ENCODE measurements at regions not wholly inside any gene's neighbourhood (a gene's known extent, or its start where the extent isn't known, plus 50 kb on each side); places are given as distances from the start of the nearest gene placed in this dataset.

- in situ Hi-C loops (cut with HindIII; ENCODE audit: low pct_unique_long_range_greater_than_20kb, low sequenced_read_pairs) = no loop called here
- no peak for DNase-seq (ENCODE audit: low read depth, low spot score)
Measured at GRCh38 chr6:148648754-148649453, 97.9 kb upstream of the UST start.

GRCh38 chr6:148649454-148649963 lies 97.3 kb upstream of the UST start:
- DNase-seq (ENCODE audit: low read depth, low spot score) = no peak
- in situ Hi-C loops (cut with HindIII; ENCODE audit: low pct_unique_long_range_greater_than_20kb, low sequenced_read_pairs) = no loop called here

GRCh38 chr6:148650941-148651505 lies 95.8 kb upstream of the UST start:
- DNase-seq (ENCODE audit: low read depth, low spot score) = no peak
- in situ Hi-C loops (cut with HindIII; ENCODE audit: low pct_unique_long_range_greater_than_20kb, low sequenced_read_pairs) = no loop called here

GRCh38 chr6:148652205-148652604 lies 94.6 kb upstream of the UST start:
- DNase-seq (ENCODE audit: low read depth, low spot score) = no peak
- in situ Hi-C loops (cut with HindIII; ENCODE audit: low pct_unique_long_range_greater_than_20kb, low sequenced_read_pairs) = no loop called here

- in situ Hi-C loops (cut with HindIII; ENCODE audit: low pct_unique_long_range_greater_than_20kb, low sequenced_read_pairs) = no loop called here
- DNase-seq (ENCODE audit: low read depth, low spot score) = no peak
Measured at GRCh38 chr6:148653138-148653776, 93.6 kb upstream of the UST start.

- no peak for DNase-seq (ENCODE audit: low read depth, low spot score)
- in situ Hi-C loops (cut with HindIII; ENCODE audit: low pct_unique_long_range_greater_than_20kb, low sequenced_read_pairs) = no loop called here
Measured at GRCh38 chr6:148657048-148657447, 89.8 kb upstream of the UST start.

GRCh38 chr6:148658681-148659430 lies 88.0 kb upstream of the UST start:
- in situ Hi-C loops (cut with HindIII; ENCODE audit: low pct_unique_long_range_greater_than_20kb, low sequenced_read_pairs) = no loop called here
- no peak for DNase-seq (ENCODE audit: low read depth, low spot score)

GRCh38 chr6:148667395-148667794 lies 79.4 kb upstream of the UST start:
- in situ Hi-C loops (cut with HindIII; ENCODE audit: low pct_unique_long_range_greater_than_20kb, low sequenced_read_pairs) = no loop called here
- DNase-seq (ENCODE audit: low read depth, low spot score) = no peak

GRCh38 chr6:148671085-148671484 lies 75.7 kb upstream of the UST start:
- in situ Hi-C loops (cut with HindIII; ENCODE audit: low pct_unique_long_range_greater_than_20kb, low sequenced_read_pairs) = no loop called here
- DNase-seq (ENCODE audit: low read depth, low spot score) = no peak

- in situ Hi-C loops (cut with HindIII; ENCODE audit: low pct_unique_long_range_greater_than_20kb, low sequenced_read_pairs) = no loop called here
- no peak for DNase-seq (ENCODE audit: low read depth, low spot score)
Measured at GRCh38 chr6:148671952-148672351, 74.9 kb upstream of the UST start.

GRCh38 chr6:148674306-148674705 lies 72.5 kb upstream of the UST start:
- in situ Hi-C loops (cut with HindIII; ENCODE audit: low pct_unique_long_range_greater_than_20kb, low sequenced_read_pairs) = no loop called here
- no peak for DNase-seq (ENCODE audit: low read depth, low spot score)

- DNase-seq (ENCODE audit: low read depth, low spot score) = no peak
- in situ Hi-C loops (cut with HindIII; ENCODE audit: low pct_unique_long_range_greater_than_20kb, low sequenced_read_pairs) = no loop called here
Measured at GRCh38 chr6:148677594-148678476, 69.0 kb upstream of the UST start.

GRCh38 chr6:148678682-148679081 lies 68.1 kb upstream of the UST start:
- DNase-seq (ENCODE audit: low read depth, low spot score) = no peak
- in situ Hi-C loops (cut with HindIII; ENCODE audit: low pct_unique_long_range_greater_than_20kb, low sequenced_read_pairs) = no loop called here

- in situ Hi-C loops (cut with HindIII; ENCODE audit: low pct_unique_long_range_greater_than_20kb, low sequenced_read_pairs) = no loop called here
- no peak for DNase-seq (ENCODE audit: low read depth, low spot score)
Measured at GRCh38 chr6:148681666-148682065, 65.2 kb upstream of the UST start.

- in situ Hi-C loops (cut with HindIII; ENCODE audit: low pct_unique_long_range_greater_than_20kb, low sequenced_read_pairs) = no loop called here
- DNase-seq (ENCODE audit: low read depth, low spot score) = no peak
Measured at GRCh38 chr6:148682252-148682651, 64.6 kb upstream of the UST start.

GRCh38 chr6:148682990-148683389 lies 63.8 kb upstream of the UST start:
- DNase-seq (ENCODE audit: low read depth, low spot score) = no peak
- in situ Hi-C loops (cut with HindIII; ENCODE audit: low pct_unique_long_range_greater_than_20kb, low sequenced_read_pairs) = no loop called here

GRCh38 chr6:148689168-148689567 lies 57.7 kb upstream of the UST start:
- DNase-seq (ENCODE audit: low read depth, low spot score) = no peak
- in situ Hi-C loops (cut with HindIII; ENCODE audit: low pct_unique_long_range_greater_than_20kb, low sequenced_read_pairs) = no loop called here

All from SK-MEL-5 (cell line).